ENCODE measurements at regions not wholly inside any gene's neighbourhood (a gene's known extent, or its start where the extent isn't known, plus 50 kb on each side); places are given as distances from the start of the nearest gene placed in this dataset.

GRCh38 chr2:140091926-140092325 is 1311.7 kb upstream of the NXPH2 start:
- TF ChIP-seq, protein P1, sequence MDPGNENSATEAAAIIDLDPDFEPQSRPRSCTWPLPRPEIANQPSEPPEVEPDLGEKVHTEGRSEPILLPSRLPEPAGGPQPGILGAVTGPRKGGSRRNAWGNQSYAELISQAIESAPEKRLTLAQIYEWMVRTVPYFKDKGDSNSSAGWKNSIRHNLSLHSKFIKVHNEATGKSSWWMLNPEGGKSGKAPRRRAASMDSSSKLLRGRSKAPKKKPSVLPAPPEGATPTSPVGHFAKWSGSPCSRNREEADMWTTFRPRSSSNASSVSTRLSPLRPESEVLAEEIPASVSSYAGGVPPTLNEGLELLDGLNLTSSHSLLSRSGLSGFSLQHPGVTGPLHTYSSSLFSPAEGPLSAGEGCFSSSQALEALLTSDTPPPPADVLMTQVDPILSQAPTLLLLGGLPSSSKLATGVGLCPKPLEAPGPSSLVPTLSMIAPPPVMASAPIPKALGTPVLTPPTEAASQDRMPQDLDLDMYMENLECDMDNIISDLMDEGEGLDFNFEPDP (CRISPR knock-in tag; IDR thresholded peaks at IDR 0.05), result no peak
- no peak for TF ChIP-seq GABPA (tag; conservative IDR thresholded peaks at IDR 0.05; ENCODE audit: low read depth)
- TF ChIP-seq HLTF (IDR thresholded peaks at IDR 0.05), result no peak
- no peak for TF ChIP-seq NFRKB (IDR thresholded peaks at IDR 0.05; ENCODE audit: low read depth)
- TF ChIP-seq CTCF (IDR thresholded peaks at IDR 0.05 in 2 of 3, conservative IDR thresholded peaks at IDR 0.05 in 1 of 3; ENCODE audit: insufficient read depth in 2 of 3, low read depth in 1 of 3, low read length in 3 of 3), result no peak
- TF ChIP-seq ZBED1 (IDR thresholded peaks at IDR 0.05), result no peak
- no peak for TF ChIP-seq EZH2 (IDR thresholded peaks at IDR 0.05; ENCODE audit: borderline replicate concordance, low read depth, low read length)
- TF ChIP-seq MAZ (CRISPR knock-in tag; conservative IDR thresholded peaks at IDR 0.05 in 1 of 2, IDR thresholded peaks at IDR 0.05 in 1 of 2), result no peak
